Duodenal mucosa (tissue), 2 donors: ENCODE measurements at regions not wholly inside any gene's neighbourhood (a gene's known extent, or its start where the extent isn't known, plus 50 kb on each side); places are given as distances from the start of the nearest gene placed in this dataset.
"Not testable (repeated sequence)": the region's sequence is repeated elsewhere in the genome, so short reads cannot be mapped to it uniquely, and the experiment has no call there.

Source experiments
- H3K27ac ChIP-seq: one replicate; pipeline ENCODE4 v1.7.0; 2013; ENCODE audit warnings: low read depth, low read length
- H3K27me3 ChIP-seq, 2 donors: one replicate each; pipeline ENCODE4 v1.7.0; 2013; ENCODE audit warnings: low read length in 2 of 2, control low read depth in 1 of 2; ENCODE audit not compliant: insufficient read depth in 2 of 2, control insufficient read depth in 1 of 2
- H3K36me3 ChIP-seq, 2 donors: one replicate each; pipeline ENCODE4 v1.7.0; 2013; ENCODE audit warnings: low read length in 2 of 2, control low read depth in 1 of 2; ENCODE audit not compliant: insufficient read depth in 2 of 2, control insufficient read depth in 1 of 2
- H3K4me1 ChIP-seq, 2 donors: one replicate each; pipeline ENCODE4 v1.7.0; 2013; ENCODE audit warnings: low read length in 2 of 2, control low read depth in 1 of 2; ENCODE audit not compliant: insufficient read depth in 2 of 2, control insufficient read depth in 1 of 2
- H3K4me3 ChIP-seq, 2 donors: one replicate each; pipeline ENCODE4 v1.7.0; 2013; ENCODE audit warnings: low read length in 2 of 2, low read depth in 1 of 2
- H3K9ac ChIP-seq, 2 donors: one replicate each; pipeline ENCODE4 v1.7.0; 2013; ENCODE audit warnings: low read length in 2 of 2, low read depth in 1 of 2
- H3K9me3 ChIP-seq, 2 donors: one replicate each; pipeline ENCODE4 v1.7.0; 2013; ENCODE audit warnings: low read length in 2 of 2, control low read depth in 1 of 2; ENCODE audit not compliant: control insufficient read depth in 1 of 2

- H3K36me3 ChIP-seq: no peaks in the 10 kb centered on the region
- H3K27me3 ChIP-seq: no peaks in the 10 kb centered on the region
- H3K27ac ChIP-seq: no peak overlapping the region
- H3K4me3 ChIP-seq: no peak overlapping the region
- H3K9me3 ChIP-seq: no peaks in the 10 kb centered on the region
- peaks cover 13 to 25% of the 10 kb centered on the region in 2 donors for H3K4me1 ChIP-seq
- H3K9ac ChIP-seq: no peak overlapping the region
Observed at GRCh38 chr12:67539329-67539728, 109.2 kb upstream of the DYRK2 start.

- no peak overlapping the region for H3K4me3 ChIP-seq
- peaks cover 8 to 19% of the 10 kb centered on the region in 2 donors for H3K4me1 ChIP-seq
- H3K9ac ChIP-seq: no peak overlapping the region
- H3K27me3 ChIP-seq: no peaks in the 10 kb centered on the region
- no peaks in the 10 kb centered on the region for H3K36me3 ChIP-seq
- no peaks in the 10 kb centered on the region for H3K9me3 ChIP-seq
- no peak overlapping the region for H3K27ac ChIP-seq
Observed at GRCh38 chr12:67539946-67540345, 108.6 kb upstream of the DYRK2 start.

DNA sequence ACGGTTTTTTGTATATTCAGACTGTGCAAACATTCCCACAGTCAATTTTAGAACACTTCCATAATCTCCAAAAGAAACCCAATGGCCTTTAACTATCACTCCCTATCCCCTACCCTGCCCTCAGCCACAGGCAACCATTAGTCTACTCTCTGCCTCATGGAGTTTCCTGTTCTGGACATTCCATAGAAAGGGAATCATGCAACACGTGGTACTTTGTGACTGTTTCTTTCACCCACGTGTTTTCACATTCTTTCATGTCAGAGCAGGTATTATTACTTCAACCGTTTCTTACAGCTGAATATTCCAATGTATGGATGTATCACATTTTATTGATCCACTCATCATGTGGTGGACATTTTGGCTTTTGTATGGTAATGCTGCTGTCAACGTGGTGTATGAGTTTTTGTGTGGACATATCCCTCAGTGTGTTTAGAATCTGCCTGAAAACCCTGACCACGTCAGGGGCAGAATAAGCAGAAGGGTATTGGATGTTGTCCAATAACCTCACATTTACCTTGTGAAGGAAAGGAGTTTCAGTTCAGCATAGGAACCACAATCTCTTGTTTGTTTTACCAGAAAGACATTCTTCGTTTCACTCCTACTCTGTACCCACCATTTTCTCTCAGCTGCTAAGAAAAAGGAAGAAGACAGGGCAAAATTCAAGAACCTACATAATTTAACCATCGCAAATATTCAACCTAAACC is 107.5 kb upstream of the DYRK2 start:
- Histone ChIP-seq H3K4me1 (peaks cover 1 to 11% of the 10 kb centered on the region in 2 donors), H3K9ac (no peak overlapping the region), H3K9me3 (no peaks in the 10 kb centered on the region), H3K4me3 (no peak overlapping the region), H3K27ac (no peak overlapping the region), H3K27me3 (no peaks in the 10 kb centered on the region), H3K36me3 (no peaks in the 10 kb centered on the region)

DNA sequence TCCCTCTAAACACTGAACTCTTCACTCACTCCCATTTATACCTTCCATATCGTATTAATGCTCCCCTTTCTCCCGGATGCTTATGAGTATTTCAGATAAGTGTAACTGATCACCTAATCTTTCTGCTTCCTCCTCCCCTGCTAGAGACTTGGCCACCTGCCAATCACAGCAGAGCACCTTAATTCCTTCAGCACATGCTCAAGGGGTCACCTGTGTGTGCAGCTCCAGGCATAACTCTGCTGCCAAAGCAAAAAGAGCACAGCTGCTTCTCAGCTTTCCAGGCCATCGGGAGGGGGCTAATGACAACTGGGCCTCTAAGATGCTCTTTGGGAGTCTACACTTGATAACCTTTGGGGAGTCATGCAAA is 106.9 kb upstream of the DYRK2 start:
- H3K36me3 ChIP-seq: no peaks in the 10 kb centered on the region
- H3K9me3 ChIP-seq: no peaks in the 10 kb centered on the region
- H3K9ac ChIP-seq: no peak overlapping the region
- H3K4me3 ChIP-seq: no peak overlapping the region
- H3K4me1 ChIP-seq: peaks cover 4 to 13% of the 10 kb centered on the region in 2 donors
- no peak overlapping the region for H3K27ac ChIP-seq
- H3K27me3 ChIP-seq: no peaks in the 10 kb centered on the region

DNA sequence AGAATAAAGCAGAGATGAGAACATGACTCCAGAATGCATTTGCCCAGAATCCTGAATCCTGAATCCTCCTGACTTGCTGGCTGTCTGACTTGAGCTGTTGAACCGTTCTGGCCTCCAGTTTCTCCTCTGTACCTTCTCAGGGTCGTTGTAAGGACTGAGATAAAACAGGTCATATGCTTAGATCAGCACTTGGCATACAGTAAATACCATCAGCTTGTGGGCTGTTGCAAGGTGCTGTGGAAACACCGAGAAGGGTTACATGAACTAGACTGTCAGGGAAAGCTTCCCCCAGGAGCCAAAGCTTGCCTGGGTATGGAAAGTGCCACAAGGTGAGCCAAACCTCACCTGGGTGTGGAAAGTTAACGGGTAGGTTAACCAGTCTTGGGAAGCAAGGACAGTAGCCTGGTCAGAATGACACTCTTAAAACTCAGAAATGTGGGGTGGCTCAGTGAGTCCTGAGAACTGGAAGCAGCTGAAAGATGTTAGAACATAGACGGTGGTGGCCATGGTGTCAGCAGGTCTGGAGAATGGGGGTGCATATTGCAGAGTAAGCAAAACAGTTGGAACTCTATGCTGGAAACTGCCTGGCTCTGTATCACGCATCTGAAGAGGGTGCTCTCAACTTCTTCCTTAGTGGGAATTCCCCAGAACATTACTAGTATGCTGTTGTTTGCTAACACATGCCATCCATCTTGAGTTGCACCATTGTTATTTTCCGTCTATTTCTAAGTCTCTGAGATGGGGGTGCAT is 105.3 kb upstream of the DYRK2 start:
- H3K27ac ChIP-seq: no peak overlapping the region
- H3K9me3 ChIP-seq: no peaks in the 10 kb centered on the region
- H3K27me3 ChIP-seq: no peaks in the 10 kb centered on the region
- no peak overlapping the region for H3K9ac ChIP-seq
- no peak overlapping the region for H3K4me3 ChIP-seq
- H3K36me3 ChIP-seq: no peaks in the 10 kb centered on the region
- peaks cover 11 to 18% of the 10 kb centered on the region in 2 donors for H3K4me1 ChIP-seq

- H3K4me1 ChIP-seq: peaks cover 11 to 18% of the 10 kb centered on the region in 2 donors
Observed at GRCh38 chr12:67545298-67545697, 103.2 kb upstream of the DYRK2 start.

DNA sequence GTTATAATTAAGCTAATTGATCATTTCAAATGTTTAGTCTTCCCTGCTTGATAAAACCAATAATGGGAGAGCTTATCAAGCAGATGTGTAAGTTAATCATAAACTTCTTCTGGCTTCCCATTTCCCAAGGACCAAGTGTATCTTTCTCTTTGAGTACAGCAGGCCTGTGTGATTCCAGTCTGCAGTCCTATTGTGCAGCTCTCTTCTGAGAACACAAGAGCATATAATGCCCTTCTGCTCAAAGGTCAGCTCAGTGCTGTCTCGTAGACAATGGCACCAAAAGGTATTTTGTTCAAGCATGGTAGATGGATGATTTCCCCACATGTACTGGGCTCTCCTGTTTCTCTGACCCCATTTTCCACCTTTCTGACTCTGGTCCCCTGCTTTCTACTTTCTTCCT is 101.8 kb upstream of the DYRK2 start:
- no peaks in the 10 kb centered on the region for H3K27me3 ChIP-seq
- no peak overlapping the region for H3K9ac ChIP-seq
- no peaks in the 10 kb centered on the region for H3K36me3 ChIP-seq
- H3K9me3 ChIP-seq: no peaks in the 10 kb centered on the region
- H3K4me1 ChIP-seq: peaks cover 11 to 15% of the 10 kb centered on the region in 2 donors
- H3K4me3 ChIP-seq: no peak overlapping the region
- H3K27ac ChIP-seq: no peak overlapping the region

More at GRCh38 chr12:67545298-67545697, 103.2 kb upstream of the DYRK2 start:
- Histone ChIP-seq H3K36me3 (no peaks in the 10 kb centered on the region), H3K9me3 (no peaks in the 10 kb centered on the region), H3K27me3 (no peaks in the 10 kb centered on the region), H3K4me3 (no peak overlapping the region), H3K9ac (no peak overlapping the region), H3K27ac (no peak overlapping the region)

- not testable (repeated sequence) for H3K4me3 ChIP-seq, H3K36me3 ChIP-seq, H3K9ac ChIP-seq, H3K9me3 ChIP-seq, H3K27me3 ChIP-seq, H3K27ac ChIP-seq
- peaks cover 15 to 17% of the 10 kb centered on the region in 2 donors for H3K4me1 ChIP-seq
Observed at GRCh38 chr12:67555075-67555717, 93.3 kb upstream of the DYRK2 start.

DNA sequence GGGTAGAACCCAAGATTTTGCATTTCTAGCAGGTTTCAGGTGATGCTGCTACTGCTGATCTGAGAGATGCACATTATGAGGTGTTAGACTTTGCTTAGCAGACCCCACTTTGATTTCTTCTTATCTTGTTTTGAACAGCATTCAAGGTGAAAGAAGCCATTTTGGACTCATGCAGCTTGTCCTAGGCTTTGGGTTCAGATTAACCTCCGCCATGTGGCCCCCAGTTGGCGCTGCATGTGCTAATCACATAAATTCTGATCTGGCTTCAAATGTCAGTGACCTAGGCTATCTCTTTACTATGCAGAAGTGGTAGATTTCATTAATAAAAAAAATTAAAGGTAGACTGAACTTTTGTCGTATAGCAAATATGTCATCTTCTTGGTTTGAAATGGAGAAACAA is 89.8 kb upstream of the DYRK2 start:
- Histone ChIP-seq H3K27ac (no peak overlapping the region), H3K4me3 (no peak overlapping the region), H3K9me3 (no peaks in the 10 kb centered on the region), H3K9ac (no peak overlapping the region), H3K4me1 (peaks cover 15 to 17% of the 10 kb centered on the region in 2 donors), H3K27me3 (no peaks in the 10 kb centered on the region), H3K36me3 (no peaks in the 10 kb centered on the region)

- H3K4me3 ChIP-seq: no peak overlapping the region
- H3K36me3 ChIP-seq: no peaks in the 10 kb centered on the region
- H3K27ac ChIP-seq: no peak overlapping the region
- H3K9ac ChIP-seq: no peak overlapping the region
- H3K4me1 ChIP-seq: peaks cover 15 to 17% of the 10 kb centered on the region in 2 donors
- no peaks in the 10 kb centered on the region for H3K27me3 ChIP-seq
- H3K9me3 ChIP-seq: no peaks in the 10 kb centered on the region
Observed at GRCh38 chr12:67559751-67560150, 88.8 kb upstream of the DYRK2 start.
